ENCODE measurements at regions not wholly inside any gene's neighbourhood (a gene's known extent, or its start where the extent isn't known, plus 50 kb on each side); places are given as distances from the start of the nearest gene placed in this dataset.
A peak's percentile ranks its signal among the peaks of the same experiment; 100 is the strongest.

- H3K27me3 ChIP-seq, result no peaks in the 10 kb centered on the region
- DNase-seq (no peak), ATAC-seq (peak in 1 of 4 donors; percentile 61)
- H3K4me3 ChIP-seq, result no peak overlapping the region
- intact Hi-C loops (cut with DNase I), result no loop called here
- no peaks in the 10 kb centered on the region for H3K36me3 ChIP-seq
- 27% methylated on average over 7 of the region's 7 CpGs for WGBS (ENCODE audit: insufficient coverage, low coverage, low lambda C conversion rate, missing lambda C conversion rate)
- TF ChIP-seq CTCF (IDR thresholded peaks at IDR 0.05) (no peak), POLR2A (IDR thresholded peaks at IDR 0.05) (no peak)
- H3K4me1 ChIP-seq, result no peaks in the 10 kb centered on the region
- H3K9me3 ChIP-seq, result no peaks in the 10 kb centered on the region
- H3K27ac ChIP-seq, result peak overlapping the region in 1 of 3 donors; percentile 28
These were observed 126.7 kb upstream of the FOXF1 start for GRCh38 chr16:86383488-86384262.

- WGBS (ENCODE audit: insufficient coverage, low coverage, low lambda C conversion rate, missing lambda C conversion rate), result 60% methylated on average over 7 of the region's 9 CpGs
- Histone ChIP-seq H3K27ac (peak overlapping the region in 1 of 3 donors; percentile 33), H3K4me3 (no peak overlapping the region), H3K36me3 (no peaks in the 10 kb centered on the region), H3K4me1 (no peaks in the 10 kb centered on the region), H3K27me3 (no peaks in the 10 kb centered on the region), H3K9me3 (no peaks in the 10 kb centered on the region)
- intact Hi-C loops (cut with DNase I), result no loop called here
- ATAC-seq, result peak in 3 of 4 donors; percentile 20 to 37 (median 23)
- TF ChIP-seq POLR2A (IDR thresholded peaks at IDR 0.05) (no peak), CTCF (IDR thresholded peaks at IDR 0.05) (no peak)
- DNase-seq, result no peak
These were observed 126.1 kb upstream of the FOXF1 start for GRCh38 chr16:86384263-86384649.

- peak overlapping the region in 1 of 3 donors; percentile 33 for H3K27ac ChIP-seq
- no peak for DNase-seq
- no peak for TF ChIP-seq POLR2A (IDR thresholded peaks at IDR 0.05)
- no peak for TF ChIP-seq CTCF (IDR thresholded peaks at IDR 0.05)
These were observed 125.3 kb upstream of the FOXF1 start for GRCh38 chr16:86384980-86385379.

GRCh38 chr16:86387468-86388440 lies 122.6 kb upstream of the FOXF1 start:
- TF ChIP-seq POLR2A (IDR thresholded peaks at IDR 0.05) (no peak), CTCF (IDR thresholded peaks at IDR 0.05) (no peak)
- DNase-seq (no peak), ATAC-seq (peak in 3 of 4 donors; percentile 36 to 46 (median 45))
- WGBS (ENCODE audit: insufficient coverage, low coverage, low lambda C conversion rate, missing lambda C conversion rate), result 65% methylated on average over 19 of the region's 24 CpGs
- H3K27ac ChIP-seq, result no peak overlapping the region
- no peaks in the 10 kb centered on the region for H3K27me3 ChIP-seq
- no peaks in the 10 kb centered on the region for H3K4me1 ChIP-seq
- no peak overlapping the region for H3K4me3 ChIP-seq
- no peaks in the 10 kb centered on the region for H3K9me3 ChIP-seq
- H3K36me3 ChIP-seq, result no peaks in the 10 kb centered on the region
- intact Hi-C loops (cut with DNase I), result no loop called here

More at GRCh38 chr16:86384980-86385379, 125.3 kb upstream of the FOXF1 start:
- H3K4me3 ChIP-seq, result no peak overlapping the region
- WGBS (ENCODE audit: insufficient coverage, low coverage, low lambda C conversion rate, missing lambda C conversion rate), result 61% methylated on average over 8 of the region's 10 CpGs
- ATAC-seq, result no peak
- no peaks in the 10 kb centered on the region for H3K4me1 ChIP-seq
- no peaks in the 10 kb centered on the region for H3K9me3 ChIP-seq
- intact Hi-C loops (cut with DNase I), result no loop called here
- H3K27me3 ChIP-seq, result no peaks in the 10 kb centered on the region
- no peaks in the 10 kb centered on the region for H3K36me3 ChIP-seq
